Left colon (tissue), 2 donors: ENCODE measurements at regions not wholly inside any gene's neighbourhood (a gene's known extent, or its start where the extent isn't known, plus 50 kb on each side); places are given as distances from the start of the nearest gene placed in this dataset.

Experiments used
- ATAC-seq: fragments of 200-7000 bp; cut with Tn5 transposase; one replicate; pipeline ENCODE4 v1.9.1; 2020; ENCODE audit warnings: mild to moderate bottlenecking, moderate library complexity
- DNase-seq, 2 donors: peaks; one replicate each; pipeline ENCODE4 v3.0.0-alpha.2; 2020
- intact Hi-C, 2 donors: fragments of 100-400 bp; cut with DNase I in 1 of 2; cut with micrococcal nuclease in 1 of 2; formaldehyde crosslinking; loops; one replicate each; pipeline versions ENCODE4 v1.11.2 to v1.14.0; 2022; cut with DNase I, micrococcal nuclease
- donor health status: DM: no; HTN: no; CAD: no.
- donor health status: DM: yes; HTN: yes; CAD: no.

DNA sequence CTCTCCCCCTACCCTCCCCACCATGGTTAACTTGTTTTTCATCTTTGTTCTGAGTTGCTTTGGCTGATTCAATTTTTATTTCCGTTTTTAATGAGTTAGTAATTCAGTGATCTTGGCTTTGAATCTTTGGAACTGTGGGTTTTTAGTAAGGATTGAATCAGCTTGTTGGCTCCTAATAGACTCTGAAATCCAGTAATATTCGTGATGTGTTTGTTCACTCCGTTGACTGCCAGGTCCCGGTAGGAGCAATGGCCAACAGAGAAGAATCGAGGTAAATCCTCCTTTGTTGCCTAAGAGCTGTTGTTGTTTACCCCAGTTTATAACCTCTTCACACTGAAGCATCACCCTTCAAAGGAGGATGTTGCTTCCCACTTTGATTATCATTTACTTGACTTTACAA, 92.7 kb downstream of the PCSK1 start:
- intact Hi-C loops = loop anchor here in 1 of 2 donors (10.0 kb wide), 1 partner anchor 696 kb away; the partner anchor contains the start of gene RFESD
- ATAC-seq (no peak), DNase-seq (no peak)

DNA sequence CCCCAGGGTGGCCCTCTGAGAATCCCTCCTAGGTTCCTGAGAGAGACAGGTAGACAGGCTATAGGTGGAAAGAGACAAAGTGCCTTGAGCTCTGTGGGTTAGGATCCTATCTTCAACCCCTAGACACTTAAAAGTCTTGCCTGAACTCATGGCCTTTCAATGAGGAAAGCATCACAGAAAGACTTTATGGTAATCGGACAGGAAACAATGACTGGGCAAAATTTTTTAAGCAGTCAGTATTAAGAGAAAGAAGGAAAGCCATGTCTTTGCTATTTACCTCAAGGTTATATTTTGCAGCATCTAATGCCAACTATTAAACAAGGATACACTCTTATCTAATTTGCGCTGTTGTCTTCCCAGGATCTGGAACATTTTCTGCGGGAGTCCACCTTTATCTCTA, 93.2 kb downstream of the PCSK1 start:
- intact Hi-C loops = loop anchor here (5.0 to 10.0 kb wide), 4 partner anchors 378 to 695 kb away; partner anchors contain the start of genes ELL2 (in 1 of the 2) and RFESD (in 1 of the 2)
- ATAC-seq (no peak), DNase-seq (no peak)

DNA sequence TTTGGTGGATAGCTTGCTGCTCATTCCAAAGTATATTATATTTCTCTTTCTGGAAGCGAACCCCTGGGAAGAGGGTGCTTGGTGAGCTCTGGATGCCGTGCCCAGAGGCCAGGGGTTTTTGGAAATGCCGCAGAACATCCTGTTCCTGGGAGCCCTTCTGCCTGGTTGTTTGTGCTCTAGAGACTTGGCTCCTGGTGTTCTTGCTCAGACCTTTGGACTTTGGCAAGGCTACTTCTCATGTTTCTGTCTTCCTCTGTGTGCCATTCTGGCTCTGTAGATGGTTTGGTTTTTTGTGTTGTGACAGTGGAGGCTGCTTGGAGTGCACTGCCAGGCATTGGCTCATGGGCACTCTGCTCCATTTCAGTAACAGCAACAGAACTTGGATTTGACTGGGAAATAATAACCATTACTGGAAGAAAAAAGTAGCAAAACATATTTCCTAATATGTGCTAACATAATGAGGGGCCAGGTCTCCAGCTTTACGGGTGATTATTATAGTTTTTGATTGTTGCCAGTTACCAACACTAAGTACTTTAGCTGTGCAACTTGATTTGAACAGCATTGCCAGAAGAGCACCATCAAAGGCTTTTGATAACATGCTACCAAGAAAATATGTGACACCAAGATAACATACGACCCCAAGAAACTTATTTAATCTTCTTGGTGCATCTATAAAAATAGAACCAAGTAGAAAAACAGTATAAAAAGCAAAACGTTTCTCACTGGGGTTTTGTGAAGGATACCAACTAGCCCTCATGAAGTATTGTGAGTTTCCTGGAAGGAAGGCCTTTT, 94.2 kb downstream of the PCSK1 start:
- intact Hi-C loops = loop anchor here (5.0 to 10.0 kb wide), 3 partner anchors 377 to 564 kb away; partner anchors contain the start of gene ELL2 (in 1 of the 2)
- ATAC-seq (peak; percentile 85), DNase-seq (peak; percentile 20 to 46)

DNA sequence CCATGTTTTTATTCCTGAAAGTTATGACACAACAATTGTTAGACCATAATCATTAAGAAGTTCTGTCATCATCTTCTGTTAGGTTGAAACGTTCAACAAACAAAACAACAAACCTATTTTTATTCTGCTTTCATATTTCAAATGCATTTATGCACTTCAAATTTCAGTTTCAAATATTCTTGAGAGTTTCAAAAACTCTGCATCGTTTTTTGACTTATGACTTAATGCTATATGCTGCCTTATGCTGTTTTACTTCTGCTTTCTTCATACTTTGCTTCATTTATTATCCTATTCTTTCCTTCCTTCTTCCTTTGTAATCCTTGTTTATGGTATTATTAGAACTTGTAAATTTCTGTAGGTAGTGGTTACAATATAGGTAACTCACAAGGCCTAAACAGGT, 95.0 kb downstream of the PCSK1 start:
- intact Hi-C loops = loop anchor here (5.0 to 10.0 kb wide), 3 partner anchors 376 to 563 kb away; partner anchors contain the start of gene ELL2 (in 1 of the 2)
- DNase-seq (no peak), ATAC-seq (no peak)

DNA sequence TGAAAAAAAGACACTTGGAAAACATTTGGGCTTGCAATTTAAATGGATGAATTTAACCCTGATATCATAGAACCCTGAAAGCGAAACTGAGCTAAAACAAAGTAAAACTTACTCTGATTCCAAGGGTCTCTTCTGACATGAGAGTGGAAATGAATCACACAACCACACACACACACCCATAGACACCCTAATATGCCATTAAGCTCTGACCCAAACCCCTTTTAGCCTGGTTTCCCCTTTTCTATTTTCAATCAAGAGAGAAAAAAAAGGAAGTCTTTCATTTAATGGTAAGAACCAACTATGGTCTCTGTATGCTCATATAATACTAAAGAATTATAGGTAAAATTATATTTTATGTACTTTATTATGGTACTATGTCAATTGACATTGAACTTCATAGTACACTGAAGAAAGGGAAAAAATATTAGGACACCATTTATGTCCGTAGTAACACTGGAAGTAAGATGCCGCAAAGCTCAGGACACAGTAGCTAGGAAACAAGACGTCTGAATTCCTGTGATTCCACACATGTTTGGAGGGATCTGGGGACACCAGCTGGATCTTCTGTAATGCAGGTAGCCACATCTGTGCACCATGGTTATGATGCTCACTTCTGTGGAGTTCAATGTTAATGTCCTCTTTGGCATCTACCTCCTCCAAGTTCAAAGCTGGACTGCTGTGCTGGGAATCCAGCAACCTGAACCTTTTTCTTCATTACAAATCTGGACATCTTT, 95.8 kb downstream of the PCSK1 start:
- DNase-seq (no peak), ATAC-seq (no peak)
- intact Hi-C loops = loop anchor here (2.0 to 10.0 kb wide), 4 partner anchors 375 to 562 kb away; partner anchors contain the start of gene ELL2 (in 1 of the 2)

DNA sequence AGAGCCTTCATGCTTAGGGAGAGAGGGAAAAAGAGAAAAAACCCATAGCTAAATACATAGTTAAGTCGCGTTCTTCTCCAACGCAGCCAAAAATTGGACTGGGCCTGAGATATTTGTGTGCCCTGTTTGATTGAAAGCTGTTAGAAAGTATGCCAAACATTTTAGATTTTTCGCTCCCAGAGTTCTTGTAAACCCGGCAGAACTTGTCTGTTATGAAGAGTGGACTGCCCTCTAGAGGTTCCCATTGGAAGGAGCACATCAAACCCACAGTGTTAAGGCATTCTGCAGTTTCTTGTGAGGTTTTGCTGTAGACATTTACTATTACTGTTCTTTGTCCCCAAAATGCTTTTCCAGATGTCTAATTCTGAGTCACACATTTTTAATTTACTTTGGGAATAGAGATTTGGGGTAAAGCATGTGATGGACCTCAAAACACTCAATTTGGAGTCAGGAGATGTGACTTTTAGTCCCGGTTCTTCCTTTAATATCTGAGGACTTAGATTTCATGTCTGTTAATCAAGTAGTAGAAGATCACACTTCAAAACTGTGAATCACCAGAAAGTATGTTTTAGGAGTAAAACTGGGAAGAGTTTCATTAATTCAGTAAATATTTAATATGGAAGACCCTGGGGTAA, 96.6 kb downstream of the PCSK1 start:
- ATAC-seq = peak; percentile 70
- DNase-seq = peak; percentile 64 to 74
- intact Hi-C loops = loop anchor here (2.0 to 10.0 kb wide), 4 partner anchors 374 to 562 kb away; partner anchors contain the start of gene ELL2 (in 1 of the 2)

DNA sequence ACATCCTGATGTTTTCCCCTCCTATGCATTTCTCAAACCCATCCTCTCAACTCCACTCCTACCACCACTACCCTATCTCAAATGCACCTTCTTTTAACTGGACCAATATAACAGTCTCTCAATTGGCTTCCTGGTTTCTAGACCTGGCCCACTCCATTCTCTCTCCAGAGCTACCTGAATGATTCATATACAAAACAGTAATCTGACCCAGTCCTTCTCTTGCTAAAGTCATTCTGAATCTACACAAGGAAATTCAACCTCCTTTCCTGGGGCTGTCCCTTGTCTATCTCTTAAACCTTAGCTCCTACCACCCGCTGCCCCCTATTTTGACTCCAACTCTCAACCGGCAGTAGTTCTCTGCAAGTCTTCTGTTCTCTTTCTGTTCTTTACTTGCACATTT, 97.2 kb downstream of the PCSK1 start:
- peak; percentile 8 for ATAC-seq
- intact Hi-C loops = loop anchor here (2.0 to 10.0 kb wide), 4 partner anchors 374 to 561 kb away; partner anchors contain the start of gene ELL2 (in 1 of the 2)
- no peak for DNase-seq

DNA sequence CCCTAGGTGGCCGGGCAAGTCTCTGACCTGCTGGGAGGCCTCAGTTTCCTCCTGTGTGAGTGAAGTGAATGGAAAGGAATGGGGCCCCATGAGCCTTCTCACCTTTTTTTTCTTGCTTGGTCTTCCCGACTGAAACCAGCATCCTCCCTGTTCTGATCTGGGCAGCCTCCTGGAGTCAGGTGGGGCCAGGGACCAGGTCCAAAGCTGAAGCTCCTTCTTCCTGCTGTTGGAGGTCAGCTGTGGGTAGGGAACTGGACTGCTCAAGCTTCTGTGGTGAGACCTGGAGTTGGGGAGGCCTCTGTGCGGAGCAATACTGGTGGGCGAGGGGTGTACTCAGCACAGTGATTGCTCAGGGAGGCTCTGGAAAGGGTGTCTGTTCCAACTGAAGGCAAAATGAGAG, 99.7 kb downstream of the PCSK1 start:
- no peak for DNase-seq
- ATAC-seq = no peak
- intact Hi-C loops = loop anchor here in 1 of 2 donors (10.0 kb wide), 1 partner anchor 559 kb away; no protein-coding TSS in a partner anchor

DNA sequence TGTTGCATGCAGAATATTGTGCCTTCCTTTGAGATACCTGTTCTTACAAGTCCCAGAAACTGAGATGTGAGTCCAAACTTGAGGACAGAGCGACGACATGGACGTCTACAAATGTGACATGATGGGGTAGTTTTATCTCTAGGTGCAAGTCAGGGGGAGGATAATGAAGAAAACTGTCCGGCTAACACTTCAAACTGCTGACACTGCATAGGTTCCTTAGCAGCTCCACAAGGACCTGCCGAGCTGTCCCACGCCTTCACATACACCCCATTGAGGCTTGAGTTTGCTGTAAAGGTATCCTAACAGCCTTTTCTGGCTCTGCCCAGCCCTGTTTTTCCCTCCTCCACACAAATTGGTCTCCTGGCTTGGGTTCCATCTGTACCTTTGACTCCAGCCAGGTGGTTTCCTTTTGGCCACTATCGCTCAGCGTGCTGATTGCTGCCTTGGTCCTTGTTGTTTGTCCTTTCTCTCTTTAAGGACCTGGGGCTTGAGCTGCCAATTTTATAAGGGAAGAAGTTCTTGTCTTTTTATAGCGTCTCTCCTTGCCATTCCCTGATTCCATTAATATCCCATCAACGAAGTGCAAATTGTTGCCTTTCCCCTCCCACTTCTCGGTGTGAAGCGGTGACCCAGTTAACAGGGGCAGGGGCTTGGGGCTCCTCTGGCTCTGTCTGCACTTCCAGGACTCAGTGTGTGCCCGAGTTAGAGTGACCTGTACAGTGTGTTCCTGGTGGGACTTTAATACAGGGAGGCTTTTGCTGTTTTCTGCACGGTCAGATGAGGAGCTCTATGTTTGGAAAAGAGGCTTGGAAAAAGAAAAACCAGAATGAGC, 100.3 kb downstream of the PCSK1 start:
- ATAC-seq = peak; percentile 30

DNA sequence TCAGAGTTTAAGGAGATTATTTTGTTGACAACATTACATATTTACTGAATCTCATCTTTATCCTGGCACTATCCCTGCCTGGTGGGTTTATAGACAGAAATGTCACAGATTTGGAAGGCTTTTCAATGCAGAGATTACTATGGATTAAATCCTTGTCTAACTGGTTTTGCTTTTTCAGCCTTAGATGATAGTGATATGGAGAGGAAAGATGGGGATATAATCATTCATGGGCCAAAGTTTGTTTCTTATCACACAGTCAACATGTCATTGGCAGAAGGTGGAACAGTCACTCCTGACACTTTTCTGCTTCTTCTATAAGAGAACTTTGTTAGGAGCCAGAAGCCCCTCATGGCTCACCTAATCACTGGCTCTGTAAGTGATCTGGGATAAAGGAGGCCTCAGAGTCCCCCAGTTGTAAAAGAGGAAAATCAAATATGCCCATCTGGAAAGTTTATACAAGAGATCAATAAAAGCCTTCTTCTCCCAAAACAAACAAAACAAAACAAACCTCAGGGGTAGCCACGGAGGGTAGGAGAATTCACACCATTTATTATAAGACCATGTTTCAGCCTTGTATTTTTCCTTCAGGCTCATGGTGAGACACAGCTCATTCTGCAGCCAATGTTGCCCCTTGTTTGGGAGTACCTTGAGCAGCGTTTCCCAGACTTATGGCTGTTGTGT, 101.2 kb downstream of the PCSK1 start:
- DNase-seq (no peak), ATAC-seq (peak; percentile 82)
- intact Hi-C loops = loop anchor here in 1 of 2 donors (10.0 kb wide), 1 partner anchor 557 kb away; no protein-coding TSS in a partner anchor

More for the DNA sequence above, 100.3 kb downstream of the PCSK1 start:
- intact Hi-C loops = loop anchor here in 1 of 2 donors (10.0 kb wide), 1 partner anchor 558 kb away; no protein-coding TSS in a partner anchor
- DNase-seq = no peak

DNA sequence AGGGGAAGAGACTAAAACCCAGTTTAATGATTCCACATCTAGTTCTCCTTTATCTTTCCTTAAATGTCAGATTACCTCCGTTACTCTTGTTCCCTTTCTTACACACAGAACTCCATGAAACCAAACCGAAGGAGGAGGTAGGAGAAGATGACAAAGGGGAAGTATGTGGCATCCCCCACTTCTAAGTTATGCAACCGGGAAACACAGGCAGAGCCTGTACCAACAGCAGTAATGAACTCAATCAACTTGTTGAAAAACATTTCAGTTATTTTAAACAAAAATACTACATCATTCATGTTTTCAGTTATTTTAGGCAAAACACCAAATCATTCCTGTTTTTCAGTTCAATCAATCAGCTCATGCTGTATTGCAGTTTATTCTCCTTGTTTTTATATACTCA, 101.8 kb downstream of the PCSK1 start:
- intact Hi-C loops = loop anchor here in 1 of 2 donors (10.0 kb wide), 1 partner anchor 556 kb away; no protein-coding TSS in a partner anchor
- DNase-seq = no peak
- ATAC-seq = no peak

DNA sequence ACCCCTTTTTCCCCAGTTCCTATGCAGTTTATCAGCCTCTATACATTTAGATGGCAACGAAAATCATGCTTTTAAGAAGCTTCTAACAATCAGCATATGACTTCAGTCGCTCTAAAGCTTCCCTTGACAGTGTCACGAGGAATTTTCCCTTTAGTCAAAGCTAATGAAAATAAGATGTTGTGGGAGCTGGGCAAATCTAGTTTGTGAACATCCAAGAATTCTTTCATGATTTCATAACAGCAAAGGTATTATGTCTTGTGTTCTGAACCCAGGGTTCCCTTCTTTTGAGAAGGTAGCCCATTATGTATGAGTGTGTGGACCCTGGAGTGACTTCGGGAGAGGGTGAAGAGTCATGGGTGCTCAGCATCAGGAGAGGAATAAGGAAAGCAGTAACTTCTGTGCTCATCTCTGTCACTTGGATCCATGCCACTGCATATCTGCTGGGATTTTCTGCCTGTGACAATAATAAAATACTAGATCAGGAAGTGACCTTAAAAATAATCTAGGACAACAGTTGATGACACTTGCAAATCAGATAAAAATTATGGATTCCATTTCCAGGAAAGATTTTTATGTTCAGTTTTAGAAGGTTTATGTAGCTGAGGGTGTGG, 102.4 kb downstream of the PCSK1 start:
- intact Hi-C loops = loop anchor here in 1 of 2 donors (10.0 kb wide), 1 partner anchor 556 kb away; no protein-coding TSS in a partner anchor
- peak; percentile 65 for ATAC-seq
- peak in 1 of 2 donors; percentile 16 for DNase-seq

DNA sequence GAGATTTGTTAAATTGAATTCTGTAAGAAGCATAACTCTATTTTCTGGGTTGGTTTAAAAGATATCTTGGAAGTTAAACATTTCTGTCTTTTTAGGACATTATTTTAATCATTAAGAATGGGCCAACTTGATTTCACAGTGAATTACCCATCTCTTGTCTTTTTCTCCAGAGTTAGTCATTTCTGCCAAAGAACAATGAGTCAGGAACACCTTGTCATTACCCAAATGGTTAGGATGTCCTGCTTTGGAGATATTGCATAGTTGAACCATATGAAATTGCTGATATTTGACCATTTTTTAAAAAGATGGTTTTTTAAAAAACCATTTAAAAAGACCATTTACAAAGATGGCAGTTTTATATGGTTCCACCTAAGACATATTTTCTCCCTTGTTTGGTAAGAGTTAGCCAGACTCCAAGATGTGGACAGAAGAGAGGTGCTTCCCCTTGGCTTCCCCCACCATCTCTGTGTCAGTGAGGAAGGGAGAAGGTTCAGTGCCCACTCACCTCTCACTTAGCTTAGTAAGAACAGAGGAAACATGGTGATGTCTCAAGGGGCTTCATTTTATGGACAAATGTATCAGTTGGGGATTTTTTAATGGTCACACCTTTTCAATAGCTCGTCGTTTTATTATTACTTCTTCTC, 103.0 kb downstream of the PCSK1 start:
- no peak for ATAC-seq
- intact Hi-C loops = loop anchor here in 1 of 2 donors (10.0 kb wide), 1 partner anchor 555 kb away; no protein-coding TSS in a partner anchor
- DNase-seq = no peak

DNA sequence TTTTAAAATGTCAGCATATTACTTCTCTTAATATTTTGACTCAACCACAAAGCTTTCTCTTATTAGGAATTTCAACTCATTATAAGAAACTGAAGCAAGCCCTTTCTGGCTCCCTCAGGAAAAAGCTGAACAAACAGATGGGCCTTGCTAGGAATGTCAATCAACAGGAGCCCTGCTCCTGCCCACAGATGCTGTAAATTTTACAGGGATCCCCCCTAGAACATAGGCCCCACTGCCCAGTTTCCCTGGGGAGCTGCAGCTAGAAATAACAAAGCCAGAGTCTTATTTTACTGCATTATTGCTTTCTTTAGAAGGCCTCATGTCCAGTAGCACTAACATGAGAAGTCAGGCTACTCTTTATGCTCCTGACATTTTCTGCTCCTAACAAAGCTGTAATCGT, 103.8 kb downstream of the PCSK1 start:
- no peak for DNase-seq
- intact Hi-C loops = no loop called here
- no peak for ATAC-seq

DNA sequence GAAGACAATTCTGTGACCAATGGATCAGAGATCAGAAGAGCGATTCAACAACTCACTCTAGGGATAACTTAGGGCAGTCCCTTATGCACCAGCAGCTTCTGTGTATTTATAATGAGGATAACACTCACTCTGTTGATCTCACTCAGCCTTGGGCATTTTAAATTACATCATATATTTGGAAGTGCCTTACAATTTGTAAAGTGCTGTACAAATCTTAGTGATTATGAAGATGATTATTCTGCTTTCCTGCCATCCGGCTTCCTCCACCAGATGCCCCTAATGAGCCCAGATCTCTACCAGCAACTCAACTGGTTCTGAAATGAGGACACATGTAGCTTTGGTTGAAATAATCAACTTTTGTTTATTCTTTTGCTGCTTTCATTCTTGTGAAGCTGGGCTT, 105.3 kb downstream of the PCSK1 start:
- intact Hi-C loops = no loop called here
- no peak for DNase-seq
- ATAC-seq = no peak

DNA sequence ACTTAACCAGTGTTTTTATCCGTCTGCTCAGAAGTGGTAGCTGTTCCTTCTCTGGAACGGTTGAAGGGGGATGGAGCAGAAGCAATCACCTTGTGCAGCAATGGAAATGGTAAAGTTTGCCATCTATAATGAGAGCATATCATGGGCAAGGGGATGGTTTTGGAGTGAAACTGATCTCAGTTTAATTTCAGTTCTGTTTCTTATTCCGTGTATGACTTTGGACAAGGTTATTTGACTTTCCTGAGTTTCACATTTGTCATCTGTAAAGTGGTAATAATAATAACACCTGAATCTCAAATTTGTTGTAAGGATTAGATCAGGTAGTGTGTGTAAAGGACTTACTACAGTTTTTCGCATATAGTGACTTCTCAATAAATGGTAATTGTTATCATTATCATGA, 106.1 kb downstream of the PCSK1 start:
- intact Hi-C loops = no loop called here
- ATAC-seq (no peak), DNase-seq (no peak)
